ENCODE measurements at regions not wholly inside any gene's neighbourhood (a gene's known extent, or its start where the extent isn't known, plus 50 kb on each side); places are given as distances from the start of the nearest gene placed in this dataset.

DNA sequence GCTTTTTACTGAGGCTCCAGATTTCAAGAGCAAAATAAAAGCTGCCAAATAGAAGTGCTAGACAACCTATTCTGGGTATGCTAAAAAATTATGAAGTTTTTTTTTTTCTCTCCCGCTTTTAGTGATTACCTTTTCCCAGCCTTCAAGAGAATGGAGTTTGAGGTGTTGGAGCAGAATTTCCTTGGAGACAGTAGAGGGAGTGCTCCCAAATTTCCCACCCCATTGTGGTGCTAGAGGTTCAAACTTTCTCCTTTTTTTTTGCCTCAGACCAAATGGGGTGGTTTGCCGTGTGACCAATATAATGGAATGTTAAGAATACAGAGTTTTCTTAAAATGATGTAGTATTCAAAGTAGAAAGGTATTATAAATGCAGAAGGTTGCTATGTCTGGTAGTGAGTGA is 244.2 kb upstream of the RIOK2 start:
- TF ChIP-seq CTCF (IDR thresholded peaks at IDR 0.05) = no peak

DNA sequence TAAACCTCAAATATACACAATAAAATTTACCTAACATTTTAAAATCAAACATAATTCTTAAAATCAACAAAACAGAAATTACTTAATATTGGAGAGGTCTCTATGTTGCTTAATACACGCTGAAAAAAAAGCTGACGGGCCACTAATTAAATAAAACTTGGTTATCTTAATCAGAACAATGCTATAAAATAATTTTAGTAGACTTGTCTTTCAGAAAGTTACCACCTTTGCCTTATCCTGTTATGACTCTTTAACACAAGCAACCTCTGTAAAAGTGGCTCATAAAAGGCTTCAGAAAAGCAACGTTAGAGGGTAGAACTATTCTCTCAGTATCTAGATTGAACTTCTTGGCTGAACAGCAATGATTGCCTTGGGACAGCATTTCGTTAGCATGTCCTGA is 251.0 kb upstream of the RIOK2 start:
- TF ChIP-seq CTCF (IDR thresholded peaks at IDR 0.05) = no peak

GRCh38 chr5:97436405-97436804 is 253.4 kb upstream of the RIOK2 start:
- TF ChIP-seq CTCF (IDR thresholded peaks at IDR 0.05) = no peak

DNA sequence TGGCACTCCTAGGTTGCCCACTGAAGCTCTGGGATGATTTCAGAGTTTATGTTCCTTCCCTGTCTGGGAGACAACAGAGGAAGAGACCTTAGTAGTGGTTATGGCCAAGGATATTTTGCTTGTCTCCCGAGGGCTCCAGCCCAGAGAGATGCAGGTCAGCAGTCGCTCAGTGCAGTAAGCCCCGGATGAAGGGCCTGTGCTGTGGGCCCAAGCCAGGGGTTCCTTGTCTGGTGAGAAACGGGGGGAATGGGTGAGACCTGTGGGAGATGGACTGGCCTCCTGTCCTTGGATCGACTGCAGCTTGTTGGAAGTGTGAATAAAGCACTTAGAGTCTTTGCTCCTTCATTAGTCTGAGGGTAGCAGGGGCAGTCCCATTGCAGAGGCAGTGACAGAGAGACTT is 260.7 kb upstream of the RIOK2 start:
- no peak for TF ChIP-seq CTCF (IDR thresholded peaks at IDR 0.05)

GRCh38 chr5:97449172-97449571 is 266.1 kb upstream of the RIOK2 start:
- no peak for TF ChIP-seq CTCF (IDR thresholded peaks at IDR 0.05)

- TF ChIP-seq CTCF (IDR thresholded peaks at IDR 0.05) = no peak
Observed at GRCh38 chr5:97452646-97453045, 269.6 kb upstream of the RIOK2 start.

GRCh38 chr5:97453263-97453662 is 270.2 kb upstream of the RIOK2 start:
- TF ChIP-seq CTCF (IDR thresholded peaks at IDR 0.05) = no peak

- no peak for TF ChIP-seq CTCF (IDR thresholded peaks at IDR 0.05)
Observed at GRCh38 chr5:97454015-97454414, 271.0 kb upstream of the RIOK2 start.
